HG03521 (cell line): ENCODE measurements at regions not wholly inside any gene's neighbourhood (a gene's known extent, or its start where the extent isn't known, plus 50 kb on each side); places are given as distances from the start of the nearest gene placed in this dataset.

Source experiments
- ATAC-seq: cut with Tn5 transposase; IDR thresholded peaks from one replicate; pipeline ENCODE4 v1.9.1; 2021; ENCODE audit warnings: mild to moderate bottlenecking, moderate library complexity; ENCODE audit not compliant: unreplicated experiment

DNA sequence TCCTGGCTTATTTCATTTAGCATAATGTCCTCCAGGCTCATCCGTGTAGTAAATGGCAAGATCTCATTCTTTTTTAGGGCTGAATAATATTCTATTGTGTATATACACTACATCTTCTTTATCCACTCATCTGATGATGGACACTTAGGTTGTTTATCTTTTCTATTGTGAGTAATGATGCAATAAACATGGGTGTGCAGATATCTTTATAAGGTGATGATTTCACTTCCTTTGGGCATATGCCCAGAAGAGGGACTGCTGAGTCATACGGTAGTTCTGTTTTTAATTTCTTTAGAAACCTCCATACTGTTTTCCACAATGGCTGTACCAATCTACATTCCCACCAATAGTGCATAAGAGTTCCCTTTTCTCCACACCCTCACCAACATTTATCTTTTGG is 317.6 kb upstream of the CNKSR2 start:
- no peak for ATAC-seq

DNA sequence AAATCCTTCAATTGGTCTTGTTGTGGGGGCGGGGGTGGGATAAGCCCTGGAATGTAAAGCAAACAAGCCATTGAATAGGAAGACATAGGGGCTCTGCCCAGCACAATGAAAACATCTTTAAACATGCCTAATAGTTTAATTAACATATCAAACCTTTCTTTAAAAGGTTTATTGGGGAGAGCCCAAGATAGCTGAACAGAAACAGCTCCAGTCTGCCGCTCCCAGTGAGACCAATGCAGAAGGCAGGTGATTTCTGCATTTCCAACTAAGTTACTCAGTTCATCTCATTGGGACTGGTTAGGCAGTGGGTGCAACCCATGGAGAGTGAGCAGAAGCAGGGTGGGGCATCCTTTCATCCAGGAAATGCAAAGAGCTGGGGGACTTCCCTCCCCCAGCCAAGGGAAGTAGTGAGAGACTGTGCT is 327.2 kb upstream of the CNKSR2 start:
- no peak for ATAC-seq

- no peak for ATAC-seq
Observed at GRCh38 chrX:21014326-21014725, 359.9 kb upstream of the CNKSR2 start.

GRCh38 chrX:21004835-21005234 is 369.4 kb upstream of the CNKSR2 start:
- no peak for ATAC-seq

- no peak for ATAC-seq
Observed at GRCh38 chrX:20995829-20996228, 378.4 kb upstream of the CNKSR2 start.

GRCh38 chrX:20989361-20989760 is 384.9 kb upstream of the CNKSR2 start:
- no peak for ATAC-seq

DNA sequence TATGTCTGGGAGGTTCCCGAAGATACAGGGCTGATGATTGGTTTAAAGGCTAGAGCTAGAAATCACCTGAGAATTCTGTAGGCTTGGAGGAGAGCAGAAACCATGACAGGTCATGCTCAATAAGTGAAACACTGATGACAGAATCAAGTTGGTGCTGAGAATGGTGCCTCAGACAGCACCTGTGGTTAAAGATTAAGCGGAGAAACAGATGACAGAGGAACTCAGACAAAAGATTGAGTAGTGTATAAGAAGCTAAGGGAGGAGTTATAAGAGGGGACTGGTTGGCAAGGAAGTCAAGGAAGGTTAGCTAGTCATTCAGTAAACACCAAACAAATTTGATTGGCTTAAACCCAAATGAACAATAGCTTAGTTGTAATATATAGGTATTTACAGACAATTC is 385.4 kb upstream of the CNKSR2 start:
- no peak for ATAC-seq

- no peak for ATAC-seq
Observed at GRCh38 chrX:20988118-20988517, 386.1 kb upstream of the CNKSR2 start.

DNA sequence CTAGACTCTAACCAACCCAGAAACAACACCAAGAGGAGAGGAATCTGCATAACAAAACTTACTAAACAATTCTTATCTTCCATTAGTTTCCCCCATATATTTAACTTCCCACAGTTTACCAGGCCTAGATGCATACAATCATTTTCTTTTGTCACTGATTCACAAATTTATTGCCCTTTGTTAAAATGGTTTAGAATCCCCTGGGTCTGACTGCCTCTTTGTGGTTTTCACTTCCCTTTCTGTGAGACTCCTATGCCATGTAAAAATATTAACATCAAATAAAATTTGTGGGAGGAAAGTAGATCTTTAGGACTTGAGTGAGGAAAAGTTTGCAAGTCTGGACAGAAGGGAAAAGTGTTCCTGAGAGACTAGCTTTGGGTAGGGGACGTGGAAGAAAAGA is 393.8 kb upstream of the CNKSR2 start:
- ATAC-seq, result no peak

- no peak for ATAC-seq
Observed at GRCh38 chrX:20974326-20974725, 399.9 kb upstream of the CNKSR2 start.

- no peak for ATAC-seq
Observed at GRCh38 chrX:20973038-20973437, 401.2 kb upstream of the CNKSR2 start.

DNA sequence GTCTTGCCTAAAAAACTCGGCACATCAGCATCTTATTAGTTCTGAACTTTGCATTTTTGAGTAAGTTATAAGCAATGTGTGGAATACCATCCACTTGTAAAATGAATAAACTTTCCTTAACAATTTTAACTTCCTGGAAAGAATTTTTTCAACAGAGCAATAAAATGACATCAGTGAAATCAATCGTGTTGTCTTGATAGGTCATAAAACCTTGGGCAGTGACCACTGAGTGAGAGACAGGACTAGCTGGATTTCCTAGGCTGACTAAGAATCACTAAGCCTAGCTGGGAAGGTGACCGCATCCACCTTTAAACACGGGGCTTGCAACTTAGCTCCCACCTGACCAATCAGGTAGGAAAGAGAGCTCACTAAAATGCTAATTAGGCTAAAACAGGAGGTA is 403.0 kb upstream of the CNKSR2 start:
- ATAC-seq, result no peak

GRCh38 chrX:20969565-20969964 is 404.7 kb upstream of the CNKSR2 start:
- ATAC-seq, result no peak

DNA sequence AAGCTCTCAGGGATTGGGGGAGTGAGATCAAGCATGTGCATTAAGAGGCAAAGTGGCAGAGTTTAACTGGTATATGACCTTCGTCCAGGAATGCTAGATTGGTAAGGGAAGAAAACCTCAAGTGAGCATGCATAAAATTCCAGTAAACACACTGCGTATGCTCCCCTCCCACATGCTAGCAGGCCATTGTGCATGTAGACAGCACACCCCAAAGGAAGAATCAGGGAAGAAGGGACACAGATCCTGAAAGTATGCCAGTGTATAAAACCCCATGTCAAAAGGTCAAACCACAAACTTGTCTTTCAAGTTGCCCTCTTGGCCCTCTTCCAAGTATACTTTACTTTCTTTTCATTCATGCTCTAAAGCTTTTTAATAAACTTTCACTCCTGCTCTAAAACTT is 405.2 kb upstream of the CNKSR2 start:
- ATAC-seq, result no peak

DNA sequence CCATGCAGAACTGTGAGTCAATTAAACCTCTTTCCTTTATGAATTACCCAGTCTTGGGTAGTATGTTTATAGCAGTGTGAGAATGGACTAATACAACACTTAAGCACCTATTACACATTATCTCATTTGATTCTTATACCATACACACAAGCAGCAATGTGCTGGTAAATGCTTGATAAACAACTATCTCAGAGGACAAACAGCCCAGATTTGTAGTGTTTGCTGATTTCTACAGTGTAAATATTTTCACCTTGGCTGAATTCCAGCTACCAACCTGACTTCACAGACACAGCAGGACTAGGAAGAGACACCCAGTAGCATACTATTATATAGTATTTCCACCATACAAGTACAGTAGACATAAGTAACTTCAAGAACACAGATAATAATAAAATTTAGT is 406.5 kb upstream of the CNKSR2 start:
- ATAC-seq, result no peak

GRCh38 chrX:20965270-20966044 is 408.8 kb upstream of the CNKSR2 start:
- no peak for ATAC-seq

DNA sequence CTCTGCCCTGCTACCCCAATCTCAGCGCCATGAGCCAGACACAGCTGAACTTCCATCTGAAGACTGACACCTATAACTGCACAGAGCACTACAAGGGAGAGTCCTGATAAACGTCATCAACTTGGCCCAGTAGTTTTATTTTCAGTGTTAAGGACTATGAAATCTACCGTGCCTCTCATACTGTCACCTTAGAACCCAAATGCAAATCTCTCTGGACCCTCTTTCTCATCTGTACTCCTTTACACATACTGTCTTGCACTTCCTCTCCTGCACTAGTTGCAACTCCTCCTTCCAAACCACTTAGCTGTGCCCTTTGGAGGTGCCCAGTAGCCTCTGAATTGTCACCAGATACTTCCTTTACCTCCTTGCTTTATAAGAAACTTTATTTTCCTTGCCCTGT is 420.2 kb upstream of the CNKSR2 start:
- ATAC-seq, result no peak

GRCh38 chrX:20952180-20952579 is 422.0 kb upstream of the CNKSR2 start:
- ATAC-seq, result no peak

DNA sequence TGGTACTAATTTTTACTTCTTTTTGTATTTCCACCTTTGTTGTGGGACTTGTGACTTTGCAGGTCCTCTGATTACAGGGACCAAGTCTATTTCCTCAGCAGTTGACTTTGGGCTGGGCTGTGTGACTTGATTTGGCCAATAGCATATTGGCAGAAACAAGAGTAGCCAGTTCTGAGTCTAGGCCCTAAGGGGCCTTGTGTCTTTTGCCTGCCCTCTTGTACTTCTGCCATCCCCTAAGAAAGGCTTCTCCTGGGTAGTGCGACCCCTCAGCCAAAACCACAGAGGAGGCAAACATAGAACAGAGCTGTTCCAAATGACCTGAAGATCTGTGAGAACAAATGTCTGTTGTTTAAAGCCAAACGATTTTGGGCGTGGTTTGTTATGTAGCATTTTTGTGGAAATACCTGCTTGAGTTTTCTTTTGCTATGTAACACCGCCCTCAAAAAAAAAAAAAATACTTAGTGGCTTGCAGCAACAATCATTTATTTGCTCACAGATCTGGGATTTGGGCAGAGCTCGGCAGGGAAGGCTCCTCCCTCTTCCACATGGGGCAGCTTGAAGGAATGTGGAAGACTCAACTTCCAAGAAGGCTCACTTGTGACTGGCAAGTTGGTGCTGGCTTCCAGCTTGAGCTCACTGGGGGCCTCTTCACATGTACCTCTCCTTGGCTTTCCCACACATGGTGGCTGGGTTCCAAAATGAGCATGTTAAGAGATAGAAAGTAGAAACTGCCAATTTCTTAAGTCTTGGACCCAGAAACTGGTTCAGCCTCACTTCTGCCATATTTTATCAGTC is 423.0 kb upstream of the CNKSR2 start:
- ATAC-seq, result no peak

DNA sequence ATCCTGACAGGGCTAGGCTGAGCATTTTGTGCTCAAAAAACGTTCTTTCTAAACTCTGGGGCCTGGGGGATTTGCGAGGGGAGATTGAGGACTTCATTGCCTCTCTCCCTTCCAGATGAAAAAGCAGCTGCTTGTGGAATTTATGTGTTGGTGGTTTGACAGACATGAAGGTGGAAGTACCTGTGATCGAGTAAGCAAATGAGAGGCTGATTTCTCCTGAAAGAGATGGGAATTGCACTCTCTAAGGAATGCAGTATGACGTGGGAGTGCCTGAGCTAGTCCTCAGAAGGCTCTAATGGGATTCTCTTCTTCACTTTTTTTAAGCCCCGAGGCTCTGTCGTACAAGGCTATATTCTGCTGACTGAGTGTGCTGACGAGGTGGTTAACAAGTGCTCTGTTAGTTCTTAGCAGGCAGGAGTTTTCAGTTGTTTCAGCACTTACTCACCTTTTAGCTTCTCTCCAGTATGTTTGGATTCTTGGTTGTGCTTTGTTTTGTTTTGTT is 426.8 kb upstream of the CNKSR2 start:
- no peak for ATAC-seq

GRCh38 chrX:20913760-20914159 is 460.5 kb upstream of the CNKSR2 start:
- no peak for ATAC-seq

DNA sequence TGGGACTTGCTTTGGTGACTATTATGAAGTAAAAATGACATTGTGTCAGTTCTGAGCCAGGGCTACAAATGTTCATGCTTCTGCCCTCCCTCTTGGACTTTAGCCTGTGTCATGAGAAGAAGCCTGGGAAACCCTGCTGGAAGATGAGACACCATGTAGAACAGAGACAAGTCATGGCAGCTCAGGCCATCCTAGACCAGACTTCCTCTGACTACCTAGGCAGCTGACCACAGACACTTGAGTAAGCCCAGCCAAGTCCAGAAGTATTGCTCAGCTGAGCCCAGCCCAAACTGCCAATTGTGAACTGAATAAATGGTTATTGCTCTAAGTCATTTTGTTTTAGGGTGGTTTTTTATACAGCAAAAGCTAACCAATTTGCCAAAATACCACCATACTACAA is 467.6 kb upstream of the CNKSR2 start:
- ATAC-seq, result no peak
